IMR-90 (cell line): ENCODE measurements at regions not wholly inside any gene's neighbourhood (a gene's known extent, or its start where the extent isn't known, plus 50 kb on each side); places are given as distances from the start of the nearest gene placed in this dataset.
A peak's percentile ranks its signal among the peaks of the same experiment; 100 is the strongest.

Source experiments
- ATAC-seq: fragments of 200-7000 bp; cut with Tn5 transposase; 2 replicates; pipeline ENCODE4 v1.9.1; 2020; ENCODE audit warnings: low read depth, mild to moderate bottlenecking, moderate library complexity
- BruUV-seq: library from RNA; stranded (reverse); fragments of 400-500 nt; replicated peaks from 2 replicates; lab custom pipeline; 2021; lab: Mats Ljungman, UMichigan
- CTCF ChIA-PET: fragments of 300-600 bp; formaldehyde crosslinking; extraction: SDS; loops from one replicate; lab custom pipeline; 2021; ENCODE audit warnings: antibody characterized with exemption; lab: Yijun Ruan, JAX
- POLR2A ChIA-PET: fragments of 300-600 bp; sonication (Branson Sonifier 250); formaldehyde crosslinking; loops from one replicate; lab custom pipeline; 2022; ENCODE audit warnings: antibody characterized with exemption; ENCODE audit not compliant: unreplicated experiment; lab: Charles Lee
- DNase-seq: peaks from one replicate; pipeline ENCODE4 v3.0.0; 2013
- H2AFZ ChIP-seq: replicated peaks from 2 replicates; pipeline ENCODE3; 2013; ENCODE audit warnings: low read length, mild to moderate bottlenecking; ENCODE audit not compliant: poor library complexity
- H2AK5ac ChIP-seq: 2 replicates; pipeline ENCODE4 v1.6.1; 2013; ENCODE audit warnings: low read depth, low read length, inconsistent platforms
- H2AK9ac ChIP-seq: replicated peaks from 2 replicates; pipeline ENCODE3; 2013; ENCODE audit warnings: mild to moderate bottlenecking, low read depth, low read length, moderate library complexity; ENCODE audit not compliant: poor library complexity
- H2BK120ac ChIP-seq: 2 replicates; pipeline ENCODE4 v1.6.1; 2013; ENCODE audit warnings: low read depth, low read length, inconsistent platforms
- H2BK15ac ChIP-seq: 3 replicates; pipeline ENCODE4 v1.6.1; 2013; ENCODE audit warnings: low read depth, low read length, inconsistent platforms
- H2BK20ac ChIP-seq: 2 replicates; pipeline ENCODE4 v1.6.1; 2013; ENCODE audit warnings: low read depth, mild to moderate bottlenecking, inconsistent platforms, low read length, moderate library complexity
- H2BK5ac ChIP-seq: 2 replicates; pipeline ENCODE4 v1.6.1; 2013; ENCODE audit warnings: mild to moderate bottlenecking, low read depth, low read length, inconsistent platforms; ENCODE audit not compliant: poor library complexity, severe bottlenecking
- H3K14ac ChIP-seq: replicated peaks from 2 replicates; pipeline ENCODE4 v1.6.1; 2013; ENCODE audit warnings: low read depth, low read length, inconsistent platforms
- H3K18ac ChIP-seq: 2 replicates; pipeline ENCODE4 v1.6.1; 2013; ENCODE audit warnings: low read depth, low read length, control low read depth
- H3K23ac ChIP-seq: 2 replicates; pipeline ENCODE4 v1.6.1; 2013; ENCODE audit warnings: low read depth, low read length, inconsistent platforms
- H3K27ac ChIP-seq: 2 replicates; pipeline ENCODE4 v1.5.1; 2013; ENCODE audit warnings: mild to moderate bottlenecking, control low read depth, low read length; ENCODE audit not compliant: insufficient read depth
- H3K27me3 ChIP-seq: 2 replicates; pipeline ENCODE4 v1.6.1; 2013; ENCODE audit warnings: low read length; ENCODE audit not compliant: control insufficient read depth, insufficient read depth
- H3K36me3 ChIP-seq: 2 replicates; pipeline ENCODE4 v1.6.1; 2013; ENCODE audit warnings: low read length, mixed read lengths; ENCODE audit not compliant: control insufficient read depth, insufficient read depth
- H3K4ac ChIP-seq: 2 replicates; pipeline ENCODE4 v1.6.1; 2013; ENCODE audit warnings: low read depth, low read length, inconsistent platforms
- H3K4me1 ChIP-seq: 2 replicates; pipeline ENCODE4 v1.6.1; 2013; ENCODE audit warnings: low read length, mixed read lengths; ENCODE audit not compliant: control insufficient read depth, insufficient read depth
- H3K4me2 ChIP-seq: 2 replicates; pipeline ENCODE4 v1.6.1; 2013; ENCODE audit warnings: low read depth, mild to moderate bottlenecking, control low read depth, low read length, moderate library complexity
- H3K4me3 ChIP-seq: 2 replicates; pipeline ENCODE4 v1.5.1; 2013; ENCODE audit warnings: low read depth, mild to moderate bottlenecking, control low read depth, low read length, moderate library complexity; ENCODE audit not compliant: insufficient read depth
- H3K56ac ChIP-seq: 2 replicates; pipeline ENCODE4 v1.6.1; 2013; ENCODE audit warnings: low read length, inconsistent platforms; ENCODE audit not compliant: insufficient read depth; ENCODE audit errors: extremely low read depth
- H3K79me1 ChIP-seq, 2 experiments: 2 replicates each; pipeline ENCODE4 v1.6.1; 2013; ENCODE audit warnings: low read length in 2 of 2, inconsistent platforms in 1 of 2, low read depth in 1 of 2
- H3K9ac ChIP-seq: 2 replicates; pipeline ENCODE4 v1.6.1; 2013; ENCODE audit warnings: low read depth, low read length, control low read depth
- H3K9me1 ChIP-seq: 2 replicates; pipeline ENCODE4 v1.6.1; 2013; ENCODE audit warnings: low read length, inconsistent platforms; ENCODE audit not compliant: insufficient read depth
- H3K9me3 ChIP-seq: 2 replicates; pipeline ENCODE4 v1.6.1; 2013; ENCODE audit warnings: low read length; ENCODE audit not compliant: control insufficient read depth, insufficient read depth
- H4K20me1 ChIP-seq: 2 replicates; pipeline ENCODE4 v1.6.1; 2013; ENCODE audit warnings: low read length, inconsistent platforms; ENCODE audit not compliant: insufficient read depth
- H4K5ac ChIP-seq: 2 replicates; pipeline ENCODE4 v1.6.1; 2013; ENCODE audit warnings: mild to moderate bottlenecking, low read depth, low read length, control low read depth
- H4K8ac ChIP-seq, 2 experiments: 2 replicates each; pipeline ENCODE4 v1.6.1; 2013; ENCODE audit warnings: low read depth in 2 of 2, low read length in 2 of 2, control low read depth in 1 of 2, inconsistent platforms in 1 of 2
- H4K91ac ChIP-seq: 2 replicates; pipeline ENCODE4 v1.6.1; 2013; ENCODE audit warnings: low read depth, low read length, inconsistent platforms; ENCODE audit not compliant: insufficient read depth
- RCOR1 ChIP-seq: IDR thresholded peaks from 2 replicates; pipeline ENCODE4 v1.6.1; 2012; ENCODE audit warnings: mild to moderate bottlenecking, low read length, improper control_type of control experiment; ENCODE audit not compliant: insufficient replicate concordance
- WGBS, 2 experiments: methylation state at CpG; one replicate each; pipeline versions ENCODE4 v1.1.5 to v1.1.7; 2013; ENCODE audit warnings: missing lambda C conversion rate in 2 of 2; ENCODE audit not compliant: insufficient read length in 1 of 2; ENCODE audit errors: extremely low coverage in 2 of 2; 5-methylcytosine and 5-hydroxymethylcytosine counted together
- dilution Hi-C: fragments of 300-500 bp; cut with HindIII; formaldehyde crosslinking; loops from one replicate; pipeline ENCODE4 v1.14.3; 2018; ENCODE audit warnings: low sequenced_read_pairs; ENCODE audit not compliant: unreplicated experiment
- in situ Hi-C: fragments of 300-500 bp; cut with MboI; formaldehyde crosslinking; loops from 3 replicates; pipeline ENCODE4 v1.14.3; 2019; ENCODE audit warnings: low sequenced_read_pairs, inconsistent platforms, mixed read lengths
- intact Hi-C: fragments of 100-400 bp; cut with micrococcal nuclease; formaldehyde crosslinking; loops from 2 replicates; pipeline ENCODE4 v1.10.0; 2022

DNA sequence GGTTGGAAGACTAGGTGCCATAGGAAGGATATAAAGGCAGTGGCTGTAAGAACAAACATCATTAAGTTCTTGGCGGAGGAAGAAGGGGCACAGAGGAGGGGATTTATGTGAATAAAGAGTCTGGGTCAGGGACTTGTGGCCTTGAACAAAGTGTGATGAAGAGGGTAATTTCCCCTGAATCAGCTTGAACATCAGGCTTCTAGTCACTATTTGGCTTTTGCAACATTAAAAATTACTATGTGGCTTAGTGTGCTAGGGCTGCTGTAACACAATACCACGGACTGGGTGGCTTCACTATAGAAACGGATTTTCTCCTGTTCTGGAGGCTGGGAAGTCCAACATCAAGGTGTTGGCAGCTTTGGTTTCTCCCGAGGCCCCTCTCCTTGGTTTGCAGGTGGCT is 70.5 kb upstream of the CNIH3 start:
- Histone ChIP-seq H2BK20ac (peak overlapping the region; percentile 9; the same call in 1 of the 2 replicates), H3K4me2 (no peak overlapping the region), H2AK9ac (no peak overlapping the region), H2BK5ac (no peak overlapping the region), H4K5ac (no peak overlapping the region), H3K4me3 (no peak overlapping the region), H4K8ac (no peak overlapping the region), H3K36me3 (no peaks in the 10 kb centered on the region), H3K79me1 (no peaks in the 10 kb centered on the region; a peak in 1 of 4 replicates), H3K23ac (no peak overlapping the region), H3K4ac (peak overlapping the region; percentile 3; the same call in 1 of the 2 replicates), H2BK15ac (peak overlapping the region; percentile 96; the same call in 1 of the 3 replicates), H2AFZ (no peak overlapping the region), H3K9ac (no peak overlapping the region), H4K91ac (no peak overlapping the region), H3K56ac (no peak overlapping the region), H3K9me1 (peaks cover 16% of the 10 kb centered on the region), H3K27me3 (no peaks in the 10 kb centered on the region), H2BK120ac (peak overlapping the region; percentile 91; the same call in 1 of the 2 replicates), H3K14ac (no peak overlapping the region), H3K18ac (no peak overlapping the region), H3K9me3 (no peaks in the 10 kb centered on the region), H4K20me1 (no peaks in the 10 kb centered on the region), H3K4me1 (peaks cover 14% of the 10 kb centered on the region), H3K27ac (no peak overlapping the region), H2AK5ac (no peak overlapping the region; the same call in 1 of the 2 replicates)
- in situ Hi-C loops: no loop called here
- intact Hi-C loops: no loop called here
- TF ChIP-seq RCOR1: no peak
- no TSS peak for BruUV-seq
- 53% methylated on average over 2 of the region's 4 CpGs; no CpG with 5 or more reads in 1 of the 2 experiments for WGBS, 2 experiments
- dilution Hi-C loops: no loop called here
- DNase-seq: no peak
- ChIA-PET CTCF (no interaction called here), POLR2A (interaction anchor here (1.2 kb wide), 1 partner anchor 10 kb away, joined by 4 read pairs; no protein-coding TSS in a partner anchor)
- ATAC-seq: no peak
